Type B pancreatic cell (in vitro differentiated cells): ENCODE measurements at regions not wholly inside any gene's neighbourhood (a gene's known extent, or its start where the extent isn't known, plus 50 kb on each side); places are given as distances from the start of the nearest gene placed in this dataset.

Experiments
- DNase-seq: peaks from one replicate; pipeline ENCODE4 v3.0.0; 2021; ENCODE audit warnings: mixed read lengths; ENCODE audit not compliant: unreplicated experiment; ENCODE audit errors: extremely low spot score
- H3K27ac Mint-ChIP-seq: 2 replicates; pipeline ENCODE4 v1.8.0; 2021; ENCODE audit warnings: mild to moderate bottlenecking, mixed read lengths
- H3K27me3 Mint-ChIP-seq: 2 replicates; pipeline ENCODE4 v1.8.0; 2021; ENCODE audit warnings: mixed read lengths
- H3K36me3 Mint-ChIP-seq: 2 replicates; pipeline ENCODE4 v1.8.0; 2021; ENCODE audit warnings: mixed read lengths
- H3K4me1 Mint-ChIP-seq: one replicate; pipeline ENCODE4 v1.8.0; 2021; ENCODE audit warnings: mixed read lengths; ENCODE audit not compliant: unreplicated experiment
- H3K4me3 Mint-ChIP-seq: 2 replicates; pipeline ENCODE4 v1.8.0; 2021; ENCODE audit warnings: mild to moderate bottlenecking, mixed read lengths
- H3K9me3 Mint-ChIP-seq: 2 replicates; pipeline ENCODE4 v1.8.0; 2021; ENCODE audit warnings: mixed read lengths
- TF ChIP-seq, protein P1 (sequence below): fragments of 200-600 bp; sonication (generic); conservative IDR thresholded peaks from 2 replicates; pipeline ENCODE4 v1.5.0; 2021; ENCODE audit warnings: antibody characterized with exemption, mild to moderate bottlenecking

DNA sequence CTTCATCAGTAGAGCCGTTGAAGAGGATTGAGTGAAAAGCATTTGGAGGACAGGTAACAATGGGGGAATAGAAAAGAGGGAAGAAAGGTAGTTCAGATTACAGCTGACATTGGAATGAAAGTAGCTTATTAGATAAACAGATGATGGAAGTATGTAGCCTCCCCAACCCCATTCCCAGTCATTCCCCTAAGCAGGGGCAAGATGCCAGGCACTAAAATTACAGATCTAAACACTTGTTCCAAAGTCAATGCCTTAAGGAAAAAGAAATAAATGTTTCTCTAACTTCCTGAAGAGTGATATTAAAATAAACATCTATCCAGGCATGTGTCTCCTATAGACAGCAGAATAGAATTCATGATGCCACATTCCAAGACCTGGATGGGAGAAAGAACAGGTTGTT, 350.8 kb downstream of the PDGFC start:
- no peaks in the 10 kb centered on the region for H3K27me3 Mint-ChIP-seq
- TF ChIP-seq, protein P1, sequence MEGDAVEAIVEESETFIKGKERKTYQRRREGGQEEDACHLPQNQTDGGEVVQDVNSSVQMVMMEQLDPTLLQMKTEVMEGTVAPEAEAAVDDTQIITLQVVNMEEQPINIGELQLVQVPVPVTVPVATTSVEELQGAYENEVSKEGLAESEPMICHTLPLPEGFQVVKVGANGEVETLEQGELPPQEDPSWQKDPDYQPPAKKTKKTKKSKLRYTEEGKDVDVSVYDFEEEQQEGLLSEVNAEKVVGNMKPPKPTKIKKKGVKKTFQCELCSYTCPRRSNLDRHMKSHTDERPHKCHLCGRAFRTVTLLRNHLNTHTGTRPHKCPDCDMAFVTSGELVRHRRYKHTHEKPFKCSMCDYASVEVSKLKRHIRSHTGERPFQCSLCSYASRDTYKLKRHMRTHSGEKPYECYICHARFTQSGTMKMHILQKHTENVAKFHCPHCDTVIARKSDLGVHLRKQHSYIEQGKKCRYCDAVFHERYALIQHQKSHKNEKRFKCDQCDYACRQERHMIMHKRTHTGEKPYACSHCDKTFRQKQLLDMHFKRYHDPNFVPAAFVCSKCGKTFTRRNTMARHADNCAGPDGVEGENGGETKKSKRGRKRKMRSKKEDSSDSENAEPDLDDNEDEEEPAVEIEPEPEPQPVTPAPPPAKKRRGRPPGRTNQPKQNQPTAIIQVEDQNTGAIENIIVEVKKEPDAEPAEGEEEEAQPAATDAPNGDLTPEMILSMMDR: no peak
- no peak overlapping the region for H3K27ac Mint-ChIP-seq
- no peak for DNase-seq
- H3K36me3 Mint-ChIP-seq: no peaks in the 10 kb centered on the region
- H3K4me3 Mint-ChIP-seq: no peak overlapping the region
- no peaks in the 10 kb centered on the region for H3K4me1 Mint-ChIP-seq
- no peaks in the 10 kb centered on the region for H3K9me3 Mint-ChIP-seq

DNA sequence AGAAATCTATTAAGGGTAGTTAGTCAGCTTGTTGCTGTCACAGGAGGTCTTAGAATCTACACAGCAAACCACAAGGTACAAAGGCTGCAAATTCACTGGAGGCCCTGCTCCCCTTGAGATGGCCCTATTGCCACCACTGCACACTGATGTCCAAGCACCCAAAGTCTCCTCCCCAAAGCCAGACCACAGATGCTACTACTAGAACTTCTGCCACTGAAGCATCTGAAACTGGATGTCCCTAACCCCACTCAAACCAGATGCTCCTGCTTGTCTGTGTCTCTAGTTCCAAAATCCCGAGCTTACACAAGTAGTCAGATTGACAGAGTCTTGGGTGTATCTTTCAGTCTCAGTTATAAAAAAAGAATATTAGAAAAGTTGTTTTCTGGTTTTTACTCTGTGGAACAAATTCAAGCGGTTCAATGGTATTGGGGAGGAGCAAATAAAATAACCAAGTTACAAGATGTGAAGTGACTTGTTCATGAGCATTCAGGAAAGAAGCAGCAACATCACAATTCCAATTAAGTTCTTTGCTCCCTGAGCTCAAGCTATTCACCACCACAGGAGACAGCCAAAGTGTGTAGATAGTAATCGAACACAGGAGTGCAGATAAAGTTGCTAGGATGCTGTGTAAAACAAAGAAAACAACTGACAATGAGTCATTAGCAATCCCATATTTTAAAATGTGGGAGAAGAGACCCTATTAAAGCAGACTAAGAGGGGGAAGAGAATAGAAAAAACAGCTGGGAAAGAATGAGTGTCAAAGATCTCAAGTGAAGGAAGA, 352.3 kb downstream of the PDGFC start:
- Mint-ChIP-seq H3K4me1 (peaks cover 8% of the 10 kb centered on the region), H3K4me3 (no peak overlapping the region), H3K27ac (no peak overlapping the region), H3K9me3 (no peaks in the 10 kb centered on the region), H3K36me3 (no peaks in the 10 kb centered on the region), H3K27me3 (no peaks in the 10 kb centered on the region)
- TF ChIP-seq, protein P1: no peak
- DNase-seq: no peak

DNA sequence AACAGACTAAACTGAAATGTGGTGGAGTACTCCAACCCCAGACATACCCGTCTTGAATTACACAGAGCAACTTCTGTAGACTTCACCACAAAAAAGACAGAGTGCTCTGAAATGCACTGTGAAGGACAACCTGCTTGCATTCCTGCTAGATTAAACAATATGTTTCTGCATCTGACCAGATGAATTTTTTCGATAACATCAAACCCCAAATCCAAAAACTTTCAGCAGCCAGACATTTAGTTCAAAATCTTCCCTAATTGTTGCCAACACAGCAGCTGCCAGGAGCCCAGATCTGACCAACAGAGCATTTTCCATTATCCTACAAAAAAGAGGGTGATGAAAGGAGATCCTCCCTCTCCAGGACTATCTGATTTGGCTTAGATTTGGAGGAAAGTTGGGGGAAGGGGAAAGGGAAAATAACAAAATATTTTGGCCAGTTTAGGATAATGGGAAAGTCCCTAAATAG, 356.5 kb downstream of the PDGFC start:
- no peaks in the 10 kb centered on the region for H3K9me3 Mint-ChIP-seq
- H3K4me3 Mint-ChIP-seq: no peak overlapping the region
- no peaks in the 10 kb centered on the region for H3K36me3 Mint-ChIP-seq
- TF ChIP-seq, protein P1: no peak
- no peaks in the 10 kb centered on the region for H3K27me3 Mint-ChIP-seq
- no peak overlapping the region for H3K27ac Mint-ChIP-seq
- DNase-seq: no peak
- H3K4me1 Mint-ChIP-seq: peaks cover 8% of the 10 kb centered on the region

DNA sequence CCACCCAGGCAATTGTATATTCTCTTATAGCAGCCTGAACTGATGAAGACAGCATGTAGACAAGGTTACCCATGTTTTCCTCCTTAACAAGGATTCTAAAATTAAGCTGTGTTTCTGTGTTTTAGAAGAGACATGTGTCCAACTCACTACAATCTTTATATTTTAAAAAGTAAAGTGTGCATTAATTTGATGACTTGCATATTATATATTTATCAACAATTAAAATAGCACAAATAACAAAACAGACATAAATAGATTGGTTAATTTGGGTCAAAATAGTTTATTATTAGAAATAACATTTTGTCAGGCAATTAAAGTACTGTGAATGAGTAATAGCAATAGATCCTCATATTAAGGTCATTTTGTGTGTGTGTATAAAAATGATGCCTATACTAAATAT, 357.1 kb downstream of the PDGFC start:
- TF ChIP-seq, protein P1: no peak
- Mint-ChIP-seq H3K27ac (no peak overlapping the region), H3K9me3 (no peaks in the 10 kb centered on the region), H3K4me1 (peaks cover 8% of the 10 kb centered on the region), H3K36me3 (no peaks in the 10 kb centered on the region), H3K27me3 (no peaks in the 10 kb centered on the region), H3K4me3 (no peak overlapping the region)
- no peak for DNase-seq

DNA sequence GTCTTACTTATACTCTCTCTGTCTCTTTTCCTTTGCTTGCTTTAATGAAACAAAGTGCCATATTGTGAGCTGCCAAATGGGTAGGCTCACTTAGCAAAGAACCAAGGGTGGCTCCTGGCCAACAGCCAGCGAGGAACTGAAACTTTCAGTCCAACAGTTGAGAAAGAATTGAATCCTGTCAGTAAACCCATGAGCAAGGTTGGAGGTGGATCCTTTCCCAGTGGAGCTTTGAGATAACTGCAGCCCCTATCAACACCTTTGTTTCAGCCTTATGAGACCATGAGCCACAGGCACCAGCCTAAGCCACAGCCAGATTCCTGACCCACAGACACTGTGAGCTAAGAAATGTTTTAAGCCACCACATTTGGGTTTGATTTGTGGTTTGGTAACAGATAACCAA, 362.2 kb downstream of the PDGFC start:
- Mint-ChIP-seq H3K4me1 (peaks cover 16% of the 10 kb centered on the region), H3K9me3 (no peaks in the 10 kb centered on the region), H3K36me3 (no peaks in the 10 kb centered on the region), H3K4me3 (no peak overlapping the region), H3K27me3 (no peaks in the 10 kb centered on the region), H3K27ac (no peak overlapping the region)
- TF ChIP-seq, protein P1: no peak
- DNase-seq: no peak
